ENCODE measurements at regions not wholly inside any gene's neighbourhood (a gene's known extent, or its start where the extent isn't known, plus 50 kb on each side); places are given as distances from the start of the nearest gene placed in this dataset.

GRCh38 chr5:125033602-125034001 lies 287.2 kb upstream of the ZNF608 start:
- no peaks in the 10 kb centered on the region for H3K36me3 ChIP-seq (replicated peaks in 1 of 2; ENCODE audit: control insufficient read depth in 1 of 2, insufficient read depth in 2 of 2, low read length in 2 of 2)
- no TSS peak for BruUV-seq (replicated peaks)
- H3K27ac ChIP-seq (ENCODE audit: extremely low read length, insufficient read depth, low read length), result no peak overlapping the region
- no peaks in the 10 kb centered on the region for H3K79me2 ChIP-seq (ENCODE audit: insufficient read depth, low read length)
- intact Hi-C loops (cut with micrococcal nuclease; ENCODE audit: unreplicated experiment) (no loop called here), in situ Hi-C loops (cut with HindIII; ENCODE audit: extremely low pct_ligation_motif_present, low pct_unique_long_range_greater_than_20kb) (no loop called here)
- no peak overlapping the region for H3K4me3 ChIP-seq (replicated peaks in 1 of 3; ENCODE audit: insufficient read depth in 1 of 3, low read depth in 2 of 3, low read length in 3 of 3)
- no peaks in the 10 kb centered on the region for H4K20me1 ChIP-seq (ENCODE audit: insufficient read depth, low read length)
- H2AFZ ChIP-seq (ENCODE audit: low read length), result no peak overlapping the region
- 45% methylated on average over 2 of the region's 2 CpGs for WGBS (ENCODE audit: low lambda C conversion rate)
- H3K9me3 ChIP-seq (ENCODE audit: low read length), result no peaks in the 10 kb centered on the region
- ATAC-seq (no peak), DNase-seq (ENCODE audit: low spot score) (no peak), FAIRE-seq (no peak)
- H3K4me1 ChIP-seq (ENCODE audit: insufficient read depth, low read length), result no peaks in the 10 kb centered on the region
- ChIA-PET POLR2A (no interaction called here), CTCF (ENCODE audit: low intra/inter-chr PET ratio, low total read pairs) (no interaction called here)
- H3K4me2 ChIP-seq (ENCODE audit: low read depth, low read length), result no peak overlapping the region
- TF ChIP-seq HOMEZ (CRISPR knock-in tag; IDR thresholded peaks at IDR 0.05; ENCODE audit: low read depth) (no peak), ARNTL (CRISPR knock-in tag; IDR thresholded peaks at IDR 0.05) (no peak), ZNF607 (CRISPR knock-in tag; IDR thresholded peaks at IDR 0.05; ENCODE audit: borderline replicate concordance) (no peak), ARID3A (IDR thresholded peaks at IDR 0.05; ENCODE audit: low read depth, low read length) (no peak), ZNF503 (CRISPR knock-in tag; IDR thresholded peaks at IDR 0.05) (no peak), HMG20B (CRISPR knock-in tag; conservative IDR thresholded peaks at IDR 0.05) (no peak), TCF7L2 (IDR thresholded peaks at IDR 0.05; ENCODE audit: low read depth, low read length) (no peak)
- H3K27me3 ChIP-seq (ENCODE audit: control insufficient read depth in 1 of 2, insufficient read depth in 2 of 2, low read length in 2 of 2), result no peaks in the 10 kb centered on the region
- no peak overlapping the region for H3K9ac ChIP-seq (ENCODE audit: insufficient read depth, low read depth, low read length)

Data from HepG2 (cell line).